DND-41 (cell line): ENCODE measurements at regions not wholly inside any gene's neighbourhood (a gene's known extent, or its start where the extent isn't known, plus 50 kb on each side); places are given as distances from the start of the nearest gene placed in this dataset.

Source experiments
- ATAC-seq: fragments of 200-7000 bp; cut with Tn5 transposase; 3 replicates; pipeline ENCODE4 v1.9.1; 2021; ENCODE audit warnings: low read depth; ENCODE audit not compliant: insufficient read depth
- DNase-seq: peaks from one replicate; pipeline ENCODE4 v3.0.0-alpha.2; 2020
- H2AFZ ChIP-seq: 2 replicates; pipeline ENCODE4 v1.6.0; 2012; ENCODE audit warnings: low read depth, low read length
- H3K27ac ChIP-seq: 2 replicates; pipeline ENCODE4 v1.5.1; 2012; ENCODE audit warnings: low read length, inconsistent platforms
- H3K27me3 ChIP-seq: fragments of 200-600 bp; sonication (generic); 2 replicates; pipeline ENCODE4 v1.6.0; 2012; ENCODE audit warnings: low read length, mild to moderate bottlenecking, inconsistent platforms; ENCODE audit not compliant: insufficient read depth, poor library complexity
- H3K36me3 ChIP-seq: 2 replicates; pipeline ENCODE4 v1.5.1; 2012; ENCODE audit warnings: low read length, inconsistent platforms; ENCODE audit not compliant: insufficient read depth
- H3K4me1 ChIP-seq: 2 replicates; pipeline ENCODE4 v1.5.1; 2012; ENCODE audit warnings: mild to moderate bottlenecking, low read length; ENCODE audit not compliant: insufficient read depth
- H3K4me2 ChIP-seq: 2 replicates; pipeline ENCODE4 v1.6.0; 2012; ENCODE audit warnings: mild to moderate bottlenecking, moderate library complexity, low read length, inconsistent platforms; ENCODE audit not compliant: insufficient read depth
- H3K4me3 ChIP-seq, 2 experiments: fragments of 200-600 bp in 1 of 2; shearing (Covaris generic) in 1 of 2; 2 replicates each; pipeline ENCODE4 v1.5.1; 2012 to 2016; ENCODE audit warnings: inconsistent platforms in 2 of 2, low read length in 2 of 2, mild to moderate bottlenecking in 2 of 2, low read depth in 1 of 2, moderate library complexity in 1 of 2
- H3K79me2 ChIP-seq: 2 replicates; pipeline ENCODE4 v1.6.0; 2012; ENCODE audit warnings: low read length, inconsistent platforms; ENCODE audit not compliant: insufficient read depth
- H3K9ac ChIP-seq: 2 replicates; pipeline ENCODE4 v1.6.0; 2012; ENCODE audit warnings: low read depth, mild to moderate bottlenecking, inconsistent platforms, low read length, moderate library complexity
- H3K9me3 ChIP-seq: 2 replicates; pipeline ENCODE4 v1.5.1; 2012; ENCODE audit warnings: low read length, moderate library complexity, mild to moderate bottlenecking, inconsistent platforms; ENCODE audit not compliant: insufficient read depth, severe bottlenecking
- H4K20me1 ChIP-seq: 2 replicates; pipeline ENCODE4 v1.6.0; 2012; ENCODE audit warnings: low read length; ENCODE audit not compliant: insufficient read depth
- CTCF ChIP-seq: IDR thresholded peaks from 2 replicates; pipeline ENCODE4 v1.5.1; 2012; ENCODE audit warnings: borderline replicate concordance, low read length, moderate library complexity, mild to moderate bottlenecking; ENCODE audit not compliant: poor library complexity, severe bottlenecking; ENCODE audit errors: extremely low read depth
- EZH2 ChIP-seq: IDR thresholded peaks from 3 replicates; pipeline ENCODE4 v1.6.1; 2012; ENCODE audit warnings: borderline replicate concordance, low read depth, mild to moderate bottlenecking, moderate library complexity, low read length, inconsistent platforms; ENCODE audit not compliant: severe bottlenecking

DNA sequence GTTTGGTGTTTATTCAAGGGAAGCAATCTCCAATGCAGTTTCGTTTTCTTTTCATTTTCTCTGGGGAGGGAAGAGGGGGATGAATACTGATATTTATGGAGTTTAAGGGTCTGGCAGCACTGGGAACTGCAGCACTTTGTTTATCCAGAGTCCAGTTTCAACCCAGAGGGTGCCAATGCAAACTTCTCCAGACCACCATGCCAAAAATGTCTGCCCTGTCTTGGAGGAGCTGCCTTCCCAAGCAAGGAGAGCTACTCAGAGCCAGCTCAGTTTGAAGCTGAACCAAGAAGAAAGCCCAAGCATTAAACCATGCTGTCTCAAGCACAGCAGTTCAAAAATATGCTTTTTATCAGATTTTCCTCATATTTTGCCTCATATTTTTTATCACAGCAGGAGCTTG lies 589.7 kb downstream of the LMO4 start:
- Histone ChIP-seq H3K36me3 (no peaks in the 10 kb centered on the region), H3K4me2 (no peak overlapping the region), H2AFZ (no peak overlapping the region), H3K79me2 (no peaks in the 10 kb centered on the region), H3K27me3 (no peaks in the 10 kb centered on the region), H4K20me1 (no peaks in the 10 kb centered on the region), H3K4me3 (no peak overlapping the region), H3K9ac (no peak overlapping the region), H3K27ac (no peak overlapping the region), H3K4me1 (no peaks in the 10 kb centered on the region), H3K9me3 (no peaks in the 10 kb centered on the region)
- DNase-seq (no peak), ATAC-seq (no peak)
- no peak for TF ChIP-seq CTCF
- no peak for TF ChIP-seq EZH2

GRCh38 chr1:87922885-87923284 lies 594.2 kb downstream of the LMO4 start:
- H3K9ac ChIP-seq = no peak overlapping the region
- no peaks in the 10 kb centered on the region for H3K4me1 ChIP-seq
- no peaks in the 10 kb centered on the region for H3K27me3 ChIP-seq
- H3K27ac ChIP-seq = no peak overlapping the region
- no peaks in the 10 kb centered on the region for H3K79me2 ChIP-seq
- H3K4me3 ChIP-seq = no peak overlapping the region
- H3K9me3 ChIP-seq = no peaks in the 10 kb centered on the region
- TF ChIP-seq CTCF = no peak
- no peak for TF ChIP-seq EZH2
- H4K20me1 ChIP-seq = no peaks in the 10 kb centered on the region
- no peak overlapping the region for H3K4me2 ChIP-seq
- H3K36me3 ChIP-seq = no peaks in the 10 kb centered on the region
- ATAC-seq (no peak), DNase-seq (no peak)
- H2AFZ ChIP-seq = no peak overlapping the region

DNA sequence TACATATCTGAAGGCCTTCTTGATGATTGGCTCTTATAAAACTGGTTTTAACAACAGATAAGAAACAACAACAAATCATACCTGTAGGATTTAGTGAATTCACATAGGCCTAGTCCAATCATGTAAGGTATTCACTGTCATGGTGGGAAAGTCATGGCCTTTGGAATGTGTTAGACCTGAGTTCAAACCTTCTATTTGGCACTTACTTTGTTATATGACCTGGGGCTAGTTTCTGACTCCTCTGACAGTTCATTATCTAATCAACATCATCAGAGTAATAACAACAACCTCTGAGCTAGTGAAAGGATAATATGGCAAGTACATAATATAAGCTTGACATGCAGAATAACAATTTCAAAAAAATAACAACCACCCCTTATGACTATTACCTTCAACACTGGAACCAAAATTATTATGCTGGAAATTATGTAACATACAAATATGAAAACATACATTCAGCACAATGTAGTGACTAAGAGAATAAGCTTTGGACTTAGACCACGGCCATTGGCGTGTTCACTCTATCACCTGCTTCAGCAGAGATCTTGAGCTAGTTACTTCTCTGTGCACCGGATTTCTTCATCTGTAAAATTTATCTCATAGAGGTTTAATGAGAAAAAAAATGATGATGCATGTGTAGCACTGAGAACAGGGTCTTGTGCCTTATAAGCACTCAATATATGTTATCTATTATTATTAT lies 597.6 kb downstream of the LMO4 start:
- TF ChIP-seq EZH2 (no peak), CTCF (no peak)
- Histone ChIP-seq H3K9ac (no peak overlapping the region), H3K9me3 (no peaks in the 10 kb centered on the region), H3K4me2 (no peak overlapping the region), H3K4me3 (no peak overlapping the region), H3K27ac (no peak overlapping the region), H3K27me3 (no peaks in the 10 kb centered on the region), H4K20me1 (no peaks in the 10 kb centered on the region), H2AFZ (no peak overlapping the region), H3K79me2 (no peaks in the 10 kb centered on the region), H3K4me1 (no peaks in the 10 kb centered on the region), H3K36me3 (no peaks in the 10 kb centered on the region)
- DNase-seq (no peak), ATAC-seq (no peak)
